Ishikawa (cell line): ENCODE measurements at regions not wholly inside any gene's neighbourhood (a gene's known extent, or its start where the extent isn't known, plus 50 kb on each side); places are given as distances from the start of the nearest gene placed in this dataset.

Source experiments
- CREB1 ChIP-seq: IDR thresholded peaks from 2 replicates; pipeline ENCODE4 v1.6.1; 2012; ENCODE audit warnings: low read depth
- EGR1 ChIP-seq: IDR thresholded peaks from 2 replicates; pipeline ENCODE4 v1.6.1; 2012
- FOXM1 ChIP-seq: IDR thresholded peaks from 2 replicates; pipeline ENCODE4 v1.6.1; 2012; ENCODE audit warnings: low read depth, borderline replicate concordance
- MAX ChIP-seq: IDR thresholded peaks from 2 replicates; pipeline ENCODE4 v1.6.1; 2012
- NFIC ChIP-seq: IDR thresholded peaks from 2 replicates; pipeline ENCODE4 v1.6.1; 2012
- RAD21 ChIP-seq: IDR thresholded peaks from 2 replicates; pipeline ENCODE4 v1.6.1; 2012; ENCODE audit warnings: low read depth
- TAF1 ChIP-seq: IDR thresholded peaks from 2 replicates; pipeline ENCODE4 v1.6.1; 2012; ENCODE audit warnings: low read depth, mild to moderate bottlenecking
- TCF12 ChIP-seq: IDR thresholded peaks from 2 replicates; pipeline ENCODE4 v1.6.1; 2012; ENCODE audit warnings: low read depth
- TEAD4 ChIP-seq: IDR thresholded peaks from 2 replicates; pipeline ENCODE4 v1.6.1; 2012
- USF1 ChIP-seq: IDR thresholded peaks from 2 replicates; pipeline ENCODE4 v1.6.1; 2012
- YY1 ChIP-seq: IDR thresholded peaks from 2 replicates; pipeline ENCODE4 v1.6.1; 2012; ENCODE audit warnings: low read depth
- ZBTB7A ChIP-seq: IDR thresholded peaks from 2 replicates; pipeline ENCODE4 v1.6.1; 2012; ENCODE audit warnings: low read depth
- TF ChIP-seq, protein P1 (sequence below): IDR thresholded peaks from 2 replicates; pipeline ENCODE4 v1.6.1; 2012; ENCODE audit warnings: low read depth, mild to moderate bottlenecking

- TF ChIP-seq YY1 (no peak), NFIC (no peak), TAF1 (no peak), EGR1 (no peak), FOXM1 (no peak), RAD21 (no peak)
Observed at GRCh38 chr11:107257710-107258109, 199.9 kb downstream of the CWF19L2 start.

DNA sequence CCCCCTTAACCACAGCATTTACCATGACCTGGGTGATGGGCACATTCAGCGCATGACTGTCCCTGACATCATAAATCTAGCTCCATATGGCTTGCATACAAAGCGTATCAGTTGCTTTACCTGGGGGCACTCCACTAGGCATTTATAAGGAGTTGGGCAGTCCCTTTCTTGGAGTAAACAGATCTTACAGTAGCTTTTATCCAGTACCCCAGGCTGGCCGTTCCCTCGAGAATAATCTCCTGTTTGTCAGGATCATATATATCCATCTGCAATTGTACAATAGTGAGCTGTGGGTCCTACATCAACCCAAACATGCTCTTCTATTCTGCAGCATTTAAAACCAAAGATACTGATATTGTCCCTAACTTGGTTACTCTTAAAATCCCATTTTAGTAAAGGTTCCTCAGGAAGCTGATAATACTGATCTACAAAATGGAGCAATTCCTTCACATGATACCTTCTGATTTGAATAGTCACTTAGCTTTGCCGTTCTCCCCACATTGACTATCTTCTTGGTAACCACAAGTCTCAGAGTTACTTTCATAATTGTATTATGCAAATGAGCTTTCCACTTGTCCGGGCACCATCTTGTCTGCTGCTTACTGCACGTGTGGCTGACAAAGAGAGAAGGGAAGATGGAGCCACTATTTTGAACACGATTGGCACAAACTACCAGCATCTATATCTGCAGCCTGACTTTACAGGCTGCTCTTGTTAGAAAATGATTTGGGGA lies 205.0 kb downstream of the CWF19L2 start:
- TF ChIP-seq, protein P1, sequence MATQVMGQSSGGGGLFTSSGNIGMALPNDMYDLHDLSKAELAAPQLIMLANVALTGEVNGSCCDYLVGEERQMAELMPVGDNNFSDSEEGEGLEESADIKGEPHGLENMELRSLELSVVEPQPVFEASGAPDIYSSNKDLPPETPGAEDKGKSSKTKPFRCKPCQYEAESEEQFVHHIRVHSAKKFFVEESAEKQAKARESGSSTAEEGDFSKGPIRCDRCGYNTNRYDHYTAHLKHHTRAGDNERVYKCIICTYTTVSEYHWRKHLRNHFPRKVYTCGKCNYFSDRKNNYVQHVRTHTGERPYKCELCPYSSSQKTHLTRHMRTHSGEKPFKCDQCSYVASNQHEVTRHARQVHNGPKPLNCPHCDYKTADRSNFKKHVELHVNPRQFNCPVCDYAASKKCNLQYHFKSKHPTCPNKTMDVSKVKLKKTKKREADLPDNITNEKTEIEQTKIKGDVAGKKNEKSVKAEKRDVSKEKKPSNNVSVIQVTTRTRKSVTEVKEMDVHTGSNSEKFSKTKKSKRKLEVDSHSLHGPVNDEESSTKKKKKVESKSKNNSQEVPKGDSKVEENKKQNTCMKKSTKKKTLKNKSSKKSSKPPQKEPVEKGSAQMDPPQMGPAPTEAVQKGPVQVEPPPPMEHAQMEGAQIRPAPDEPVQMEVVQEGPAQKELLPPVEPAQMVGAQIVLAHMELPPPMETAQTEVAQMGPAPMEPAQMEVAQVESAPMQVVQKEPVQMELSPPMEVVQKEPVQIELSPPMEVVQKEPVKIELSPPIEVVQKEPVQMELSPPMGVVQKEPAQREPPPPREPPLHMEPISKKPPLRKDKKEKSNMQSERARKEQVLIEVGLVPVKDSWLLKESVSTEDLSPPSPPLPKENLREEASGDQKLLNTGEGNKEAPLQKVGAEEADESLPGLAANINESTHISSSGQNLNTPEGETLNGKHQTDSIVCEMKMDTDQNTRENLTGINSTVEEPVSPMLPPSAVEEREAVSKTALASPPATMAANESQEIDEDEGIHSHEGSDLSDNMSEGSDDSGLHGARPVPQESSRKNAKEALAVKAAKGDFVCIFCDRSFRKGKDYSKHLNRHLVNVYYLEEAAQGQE = no peak
- no peak for TF ChIP-seq FOXM1

DNA sequence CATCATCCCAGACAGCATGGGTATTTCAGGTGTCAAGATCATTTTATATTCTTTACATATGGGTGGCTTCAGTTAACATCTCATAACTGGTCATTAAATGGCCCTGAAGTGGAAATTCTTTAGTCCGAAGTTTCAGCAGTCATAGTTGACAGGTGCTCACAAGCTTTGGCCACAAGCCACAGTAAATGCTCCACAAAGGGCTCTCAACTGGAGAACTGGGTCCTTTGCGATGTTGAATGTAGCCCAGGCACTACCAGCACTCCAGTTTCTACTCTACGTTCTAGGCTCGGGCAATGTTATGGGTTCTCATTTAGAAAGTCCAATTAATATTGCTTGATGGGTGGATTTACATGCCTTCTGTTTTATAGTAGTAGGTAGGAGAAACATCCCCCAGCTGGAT lies 206.3 kb downstream of the CWF19L2 start:
- TF ChIP-seq FOXM1 (no peak), EGR1 (no peak), ZBTB7A (no peak), USF1 (no peak), TCF12 (no peak), TEAD4 (no peak)
- TF ChIP-seq, protein P1 = no peak

GRCh38 chr11:107250017-107250416 lies 207.6 kb downstream of the CWF19L2 start:
- no peak for TF ChIP-seq EGR1
- no peak for TF ChIP-seq RAD21
- TF ChIP-seq USF1 = no peak

GRCh38 chr11:107249054-107249453 lies 208.6 kb downstream of the CWF19L2 start:
- no peak for TF ChIP-seq NFIC

DNA sequence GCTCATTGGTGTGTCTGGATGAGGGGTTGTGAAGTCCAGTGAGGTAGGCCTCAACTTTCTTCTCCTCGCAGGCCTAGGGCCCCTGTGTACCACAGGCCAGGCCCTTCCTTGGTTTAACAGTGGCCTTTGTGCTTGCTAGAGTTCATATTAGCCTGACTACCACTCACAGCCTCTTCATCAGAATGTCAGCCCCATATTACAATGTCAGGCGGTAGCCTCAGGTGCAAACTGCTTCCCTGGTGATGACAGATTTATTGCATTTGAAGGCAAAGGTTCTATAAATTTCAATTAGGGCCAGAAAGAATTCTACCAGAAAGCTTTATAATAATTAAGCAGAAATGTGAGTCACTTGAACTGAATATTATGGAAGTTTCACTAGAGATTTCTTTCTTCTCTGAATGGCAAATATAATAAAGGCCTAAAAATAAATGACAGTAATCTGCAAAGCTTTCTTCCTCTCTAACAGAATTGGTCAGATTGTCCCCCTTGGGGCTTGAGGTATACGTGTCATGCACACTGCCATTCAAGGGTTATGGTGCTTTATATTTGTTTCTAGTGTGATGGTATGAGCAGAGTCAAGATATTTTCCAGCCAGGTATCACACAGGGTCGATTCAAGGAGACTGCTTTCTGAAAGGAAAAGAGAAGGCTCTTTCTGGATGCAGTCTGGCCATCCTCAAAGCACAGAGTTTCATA lies 210.3 kb downstream of the CWF19L2 start:
- TF ChIP-seq TEAD4 = no peak
- TF ChIP-seq, protein P1 = no peak
- TF ChIP-seq FOXM1 = no peak
- TF ChIP-seq RAD21 = no peak
- no peak for TF ChIP-seq ZBTB7A
- TF ChIP-seq USF1 = no peak
- TF ChIP-seq MAX = no peak
- TF ChIP-seq TCF12 = no peak
- TF ChIP-seq CREB1 = no peak
